HG03095 (cell line): ENCODE measurements at regions not wholly inside any gene's neighbourhood (a gene's known extent, or its start where the extent isn't known, plus 50 kb on each side); places are given as distances from the start of the nearest gene placed in this dataset.

Experiments
- ATAC-seq: cut with Tn5 transposase; IDR thresholded peaks from one replicate; pipeline ENCODE4 v1.9.1; 2021; ENCODE audit warnings: moderate library complexity; ENCODE audit not compliant: unreplicated experiment

- no peak for ATAC-seq
Observed at GRCh38 chr13:67642657-67643056, 412.5 kb upstream of the PCDH9 start.

GRCh38 chr13:67635754-67636153, 405.6 kb upstream of the PCDH9 start:
- ATAC-seq, result no peak

- no peak for ATAC-seq
Observed at GRCh38 chr13:67632590-67632989, 402.5 kb upstream of the PCDH9 start.

- ATAC-seq, result no peak
Observed at GRCh38 chr13:67630640-67631039, 400.5 kb upstream of the PCDH9 start.

- no peak for ATAC-seq
Observed at GRCh38 chr13:67623630-67624029, 393.5 kb upstream of the PCDH9 start.

GRCh38 chr13:67620665-67621064, 390.5 kb upstream of the PCDH9 start:
- no peak for ATAC-seq

DNA sequence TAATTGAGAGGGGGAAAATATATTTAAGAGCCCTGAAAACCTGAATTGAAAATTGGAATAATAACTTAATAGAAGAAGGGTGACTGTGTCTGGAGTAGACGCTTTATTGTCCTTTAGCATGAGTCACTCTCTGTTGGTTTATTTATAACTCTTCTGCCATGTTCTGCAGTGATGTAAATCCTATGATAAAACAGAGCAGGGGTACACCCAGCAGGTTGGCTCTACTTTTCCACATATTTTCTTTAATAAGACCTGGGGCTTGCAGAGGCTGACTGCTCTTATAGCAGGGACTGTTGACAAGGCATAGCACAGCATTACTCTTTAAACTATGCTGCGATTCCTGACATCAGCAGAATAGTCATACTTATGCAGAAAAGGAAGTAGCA, 389.9 kb upstream of the PCDH9 start:
- ATAC-seq, result no peak

- no peak for ATAC-seq
Observed at GRCh38 chr13:67619351-67619994, 389.3 kb upstream of the PCDH9 start.

- ATAC-seq, result no peak
Observed at GRCh38 chr13:67614579-67614978, 384.4 kb upstream of the PCDH9 start.

DNA sequence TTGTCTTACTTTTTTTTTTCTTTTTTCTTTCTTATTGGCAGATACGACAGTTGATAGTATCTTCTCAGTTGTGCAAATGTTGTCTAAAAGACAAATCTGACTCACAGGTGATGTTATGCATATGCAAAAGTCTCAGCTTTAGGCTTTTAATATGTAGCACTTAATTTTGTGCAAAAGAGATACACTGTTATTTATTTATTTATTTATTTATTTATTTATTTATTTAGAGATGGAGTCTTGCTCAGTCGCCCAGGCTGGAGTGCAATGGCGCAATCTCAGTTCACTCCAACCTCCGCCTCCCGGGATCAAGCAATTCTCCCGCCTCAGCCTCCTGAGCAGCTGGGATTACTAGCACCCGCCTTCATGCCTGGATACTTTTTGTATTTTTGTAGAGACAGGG, 383.9 kb upstream of the PCDH9 start:
- ATAC-seq, result no peak

DNA sequence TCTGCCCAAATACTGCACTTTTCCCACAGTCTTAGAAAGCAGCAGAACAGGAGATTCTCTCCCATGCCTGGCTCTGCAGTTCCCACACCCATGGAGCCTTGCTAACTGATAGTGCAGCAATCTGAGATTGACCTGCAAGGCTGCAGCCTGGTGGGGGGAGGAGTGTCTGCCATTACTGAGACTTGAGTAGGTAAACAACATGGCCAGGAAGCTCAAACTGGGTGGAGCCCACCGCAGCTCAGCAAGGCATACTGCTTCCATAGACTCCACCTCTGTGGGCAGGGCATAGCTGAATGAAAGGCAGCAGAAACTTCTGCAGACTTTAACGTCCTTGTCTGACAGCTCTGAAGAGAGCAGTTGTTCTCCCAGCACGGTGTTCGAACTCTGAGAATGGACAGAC, 358.5 kb upstream of the PCDH9 start:
- ATAC-seq, result no peak

GRCh38 chr13:67577361-67577760, 347.2 kb upstream of the PCDH9 start:
- no peak for ATAC-seq

GRCh38 chr13:67574320-67575233, 344.4 kb upstream of the PCDH9 start:
- ATAC-seq, result no peak

DNA sequence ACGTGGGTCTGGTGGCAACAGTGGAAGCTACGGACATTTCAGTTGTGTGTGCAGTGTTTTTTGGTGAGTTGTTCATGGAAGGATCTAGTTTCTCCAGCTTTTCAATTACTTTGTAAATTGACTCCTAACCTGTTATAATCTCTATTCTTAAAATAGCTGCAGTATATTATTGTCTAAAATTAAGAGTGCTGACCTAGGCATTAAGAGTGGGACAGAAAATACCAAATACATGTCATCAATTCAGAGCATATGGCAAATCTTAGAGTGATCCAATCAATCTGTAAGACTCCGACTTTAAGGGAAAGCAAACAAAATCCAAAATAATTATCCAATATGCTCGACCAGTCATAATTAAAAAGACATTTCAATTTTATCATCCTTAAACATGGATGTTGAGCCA, 338.1 kb upstream of the PCDH9 start:
- no peak for ATAC-seq

GRCh38 chr13:67557642-67558241, 327.6 kb upstream of the PCDH9 start:
- ATAC-seq, result no peak

GRCh38 chr13:67557118-67557517, 327.0 kb upstream of the PCDH9 start:
- ATAC-seq, result no peak

DNA sequence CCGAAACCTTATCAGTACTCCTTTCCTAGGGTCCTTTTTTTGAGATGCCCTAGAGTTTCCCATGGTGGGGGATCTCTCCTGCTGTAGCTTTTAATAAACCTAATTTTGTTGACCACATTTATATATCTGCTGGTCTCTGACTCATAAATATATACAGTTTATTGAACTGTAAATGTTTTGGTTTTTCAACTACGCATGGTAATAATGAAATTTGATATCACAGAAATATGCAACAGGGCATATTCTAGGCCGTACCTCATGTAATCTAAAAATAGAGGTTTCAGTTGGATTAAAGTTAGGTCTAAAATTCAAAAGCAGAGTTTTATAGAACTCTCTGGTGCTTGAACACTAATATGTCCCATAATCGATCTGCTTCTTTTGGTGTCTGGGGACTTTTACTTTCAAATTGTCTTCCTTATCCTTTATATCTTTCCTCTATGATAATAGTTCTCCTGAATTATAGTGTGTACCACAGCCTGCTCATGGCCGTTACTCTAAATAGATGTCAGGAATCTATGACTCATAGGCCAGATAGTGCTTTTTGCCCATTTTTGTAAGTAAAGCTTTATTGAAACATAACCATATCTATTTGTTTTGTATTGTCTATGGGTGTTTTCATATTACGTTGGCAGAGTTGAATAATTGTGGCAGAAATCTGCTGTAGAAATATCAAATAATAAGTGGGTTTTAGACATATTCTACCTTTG, 324.8 kb upstream of the PCDH9 start:
- no peak for ATAC-seq

GRCh38 chr13:67554286-67554685, 324.1 kb upstream of the PCDH9 start:
- no peak for ATAC-seq

- ATAC-seq, result no peak
Observed at GRCh38 chr13:67549331-67549730, 319.2 kb upstream of the PCDH9 start.

DNA sequence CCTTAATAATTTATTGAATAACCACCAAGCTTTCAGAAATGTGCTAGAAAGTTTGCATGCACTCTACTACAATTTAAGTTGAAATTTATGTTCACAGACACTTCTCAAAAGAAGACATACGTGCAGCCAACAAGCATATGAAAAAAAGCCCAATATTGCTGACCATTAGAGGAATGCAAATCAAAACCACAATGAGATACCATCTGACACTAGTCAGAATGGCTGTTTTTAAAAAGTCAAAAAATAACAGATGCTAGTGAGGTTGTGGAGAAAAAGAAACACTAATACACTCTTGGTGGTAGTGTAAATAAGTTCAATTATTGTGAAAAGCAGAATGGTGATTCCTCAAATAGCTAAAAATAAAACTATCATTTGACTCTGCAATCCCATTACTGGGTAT, 308.8 kb upstream of the PCDH9 start:
- ATAC-seq, result no peak

GRCh38 chr13:67520886-67521285, 290.8 kb upstream of the PCDH9 start:
- no peak for ATAC-seq
